Hypothalamus (tissue), 51 donors: ENCODE measurements at regions not wholly inside any gene's neighbourhood (a gene's known extent, or its start where the extent isn't known, plus 50 kb on each side); places are given as distances from the start of the nearest gene placed in this dataset.

Source experiments
- DNase-seq, 51 donors: peaks; one replicate each; lab custom pipeline; 2025; lab: John Stamatoyannopoulos, UW

GRCh38 chr4:29082684-29083083 lies 1637.5 kb upstream of the PCDH7 start:
- DNase-seq = no peak

GRCh38 chr4:29085748-29086147 lies 1634.4 kb upstream of the PCDH7 start:
- DNase-seq = no peak

GRCh38 chr4:29104694-29105093 lies 1615.5 kb upstream of the PCDH7 start:
- no peak for DNase-seq

- no peak for DNase-seq
Observed at GRCh38 chr4:29113960-29114359, 1606.2 kb upstream of the PCDH7 start.

GRCh38 chr4:29117231-29117722 lies 1602.9 kb upstream of the PCDH7 start:
- peak in 1 of 51 donors; percentile 0 for DNase-seq

- DNase-seq = no peak
Observed at GRCh38 chr4:29121586-29121985, 1598.6 kb upstream of the PCDH7 start.

GRCh38 chr4:29128810-29129209 lies 1591.4 kb upstream of the PCDH7 start:
- DNase-seq = no peak

- no peak for DNase-seq
Observed at GRCh38 chr4:29131304-29131703, 1588.9 kb upstream of the PCDH7 start.

- no peak for DNase-seq
Observed at GRCh38 chr4:29142708-29143107, 1577.5 kb upstream of the PCDH7 start.

- no peak for DNase-seq
Observed at GRCh38 chr4:29151584-29151983, 1568.6 kb upstream of the PCDH7 start.

GRCh38 chr4:29153642-29154041 lies 1566.5 kb upstream of the PCDH7 start:
- DNase-seq = no peak

GRCh38 chr4:29175291-29175690 lies 1544.9 kb upstream of the PCDH7 start:
- no peak for DNase-seq

- DNase-seq = no peak
Observed at GRCh38 chr4:29199025-29199424, 1521.1 kb upstream of the PCDH7 start.

GRCh38 chr4:29199485-29199884 lies 1520.7 kb upstream of the PCDH7 start:
- DNase-seq = no peak

- DNase-seq = no peak
Observed at GRCh38 chr4:29213020-29213419, 1507.1 kb upstream of the PCDH7 start.

- DNase-seq = no peak
Observed at GRCh38 chr4:29220761-29221160, 1499.4 kb upstream of the PCDH7 start.

GRCh38 chr4:29224911-29225310 lies 1495.3 kb upstream of the PCDH7 start:
- DNase-seq = no peak

GRCh38 chr4:29240641-29241040 lies 1479.5 kb upstream of the PCDH7 start:
- DNase-seq = no peak

- DNase-seq = no peak
Observed at GRCh38 chr4:29243054-29243453, 1477.1 kb upstream of the PCDH7 start.

GRCh38 chr4:29243851-29244250 lies 1476.3 kb upstream of the PCDH7 start:
- no peak for DNase-seq

GRCh38 chr4:29259556-29259955 lies 1460.6 kb upstream of the PCDH7 start:
- DNase-seq = no peak

- no peak for DNase-seq
Observed at GRCh38 chr4:29262986-29263385, 1457.2 kb upstream of the PCDH7 start.

GRCh38 chr4:29276150-29276549 lies 1444.0 kb upstream of the PCDH7 start:
- DNase-seq = no peak

GRCh38 chr4:29277381-29277780 lies 1442.8 kb upstream of the PCDH7 start:
- no peak for DNase-seq
